GM21825 (cell line): ENCODE measurements at regions not wholly inside any gene's neighbourhood (a gene's known extent, or its start where the extent isn't known, plus 50 kb on each side); places are given as distances from the start of the nearest gene placed in this dataset.
"Not testable (repeated sequence)": the region's sequence is repeated elsewhere in the genome, so short reads cannot be mapped to it uniquely, and the experiment has no call there.

ENCODE experiments used
- ATAC-seq: cut with Tn5 transposase; IDR thresholded peaks from one replicate; pipeline ENCODE4 v1.9.1; 2021; ENCODE audit warnings: mild to moderate bottlenecking, moderate library complexity; ENCODE audit not compliant: unreplicated experiment

- ATAC-seq = not testable (repeated sequence)
These were observed 320.7 kb downstream of the KLF13 start for GRCh38 chr15:31647337-31647826.

- not testable (repeated sequence) for ATAC-seq
These were observed 323.0 kb downstream of the KLF13 start for GRCh38 chr15:31649634-31650033.

GRCh38 chr15:31650055-31650701, 323.5 kb downstream of the KLF13 start:
- not testable (repeated sequence) for ATAC-seq

- not testable (repeated sequence) for ATAC-seq
These were observed 330.3 kb downstream of the KLF13 start for GRCh38 chr15:31656915-31657314.

- ATAC-seq = no peak
These were observed 334.2 kb downstream of the KLF13 start for GRCh38 chr15:31660816-31661215.

- ATAC-seq = not testable (repeated sequence)
These were observed 339.1 kb downstream of the KLF13 start for GRCh38 chr15:31665732-31666131.

- ATAC-seq = not testable (repeated sequence)
These were observed 342.7 kb downstream of the KLF13 start for GRCh38 chr15:31669158-31669908.

- not testable (repeated sequence) for ATAC-seq
These were observed 346.6 kb downstream of the KLF13 start for GRCh38 chr15:31673263-31673662.

- ATAC-seq = not testable (repeated sequence)
These were observed 348.6 kb upstream of the CHRNA7 start for GRCh38 chr15:31681529-31682259.

- not testable (repeated sequence) for ATAC-seq
These were observed 343.2 kb upstream of the CHRNA7 start for GRCh38 chr15:31687088-31687487.

- ATAC-seq = not testable (repeated sequence)
These were observed 333.8 kb upstream of the CHRNA7 start for GRCh38 chr15:31696509-31696908.

GRCh38 chr15:31705076-31705678, 325.1 kb upstream of the CHRNA7 start:
- not testable (repeated sequence) for ATAC-seq

GRCh38 chr15:31707944-31708702, 322.2 kb upstream of the CHRNA7 start:
- peak; percentile 62 for ATAC-seq

- ATAC-seq = peak; percentile 75
These were observed 321.5 kb upstream of the CHRNA7 start for GRCh38 chr15:31708703-31709327.

- not testable (repeated sequence) for ATAC-seq
These were observed 320.8 kb upstream of the CHRNA7 start for GRCh38 chr15:31709479-31709878.

- ATAC-seq = not testable (repeated sequence)
These were observed 319.5 kb upstream of the CHRNA7 start for GRCh38 chr15:31710806-31711205.

GRCh38 chr15:31715208-31715607, 315.1 kb upstream of the CHRNA7 start:
- ATAC-seq = not testable (repeated sequence)

GRCh38 chr15:31718625-31719024, 311.7 kb upstream of the CHRNA7 start:
- not testable (repeated sequence) for ATAC-seq

- not testable (repeated sequence) for ATAC-seq
These were observed 310.8 kb upstream of the CHRNA7 start for GRCh38 chr15:31719396-31720022.
